SW480 (cell line): ENCODE measurements at regions not wholly inside any gene's neighbourhood (a gene's known extent, or its start where the extent isn't known, plus 50 kb on each side); places are given as distances from the start of the nearest gene placed in this dataset.
A peak's percentile ranks its signal among the peaks of the same experiment; 100 is the strongest.

ENCODE experiments used
- DNase-seq: peaks from one replicate; pipeline ENCODE4 v3.0.0-alpha.2; 2016; ENCODE audit warnings: low spot score

- no peak for DNase-seq
Measured at GRCh38 chr3:59446775-59447465, 397.1 kb upstream of the CFAP20DC start.

DNA sequence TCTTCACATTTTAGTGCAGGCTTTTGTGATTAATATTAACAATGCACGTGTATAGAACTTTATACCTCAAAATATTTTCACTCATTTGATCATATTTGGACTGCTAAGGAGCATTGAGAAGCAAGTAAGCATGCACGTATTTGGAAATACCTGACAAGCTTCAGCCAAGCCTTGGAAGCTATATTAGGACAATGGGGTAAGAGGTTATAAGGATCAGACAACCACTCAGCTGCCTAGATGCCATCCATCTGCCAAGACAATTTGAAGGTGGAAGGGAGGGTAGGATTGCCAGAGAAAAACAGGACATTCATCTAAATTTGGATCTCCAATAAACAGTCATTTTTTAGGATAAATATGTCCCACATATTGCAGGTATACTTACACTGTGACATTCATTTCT lies 394.9 kb upstream of the CFAP20DC start:
- DNase-seq, result no peak

DNA sequence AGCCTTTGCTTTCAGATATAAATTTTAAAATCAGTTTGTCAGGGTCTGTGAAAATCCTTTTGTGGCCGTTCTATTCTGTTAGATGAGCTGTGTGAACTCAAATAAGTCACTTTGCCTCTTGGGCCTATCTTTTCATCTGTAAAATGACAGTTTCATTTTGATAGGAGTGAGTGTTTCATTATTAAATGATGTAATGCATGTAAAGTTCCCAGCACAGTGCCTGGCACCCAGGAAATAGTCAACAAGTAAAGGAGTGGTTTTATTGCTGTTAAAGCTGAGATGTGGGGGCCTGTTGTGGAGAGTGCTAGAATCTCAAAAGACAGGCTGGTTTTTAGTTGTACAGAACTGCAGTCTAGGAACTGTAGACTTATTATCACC lies 394.5 kb upstream of the CFAP20DC start:
- DNase-seq, result no peak

- no peak for DNase-seq
Measured at GRCh38 chr3:59443618-59444293, 393.9 kb upstream of the CFAP20DC start.

GRCh38 chr3:59442046-59442445 lies 392.2 kb upstream of the CFAP20DC start:
- no peak for DNase-seq

GRCh38 chr3:59440285-59441028 lies 390.6 kb upstream of the CFAP20DC start:
- DNase-seq, result no peak

DNA sequence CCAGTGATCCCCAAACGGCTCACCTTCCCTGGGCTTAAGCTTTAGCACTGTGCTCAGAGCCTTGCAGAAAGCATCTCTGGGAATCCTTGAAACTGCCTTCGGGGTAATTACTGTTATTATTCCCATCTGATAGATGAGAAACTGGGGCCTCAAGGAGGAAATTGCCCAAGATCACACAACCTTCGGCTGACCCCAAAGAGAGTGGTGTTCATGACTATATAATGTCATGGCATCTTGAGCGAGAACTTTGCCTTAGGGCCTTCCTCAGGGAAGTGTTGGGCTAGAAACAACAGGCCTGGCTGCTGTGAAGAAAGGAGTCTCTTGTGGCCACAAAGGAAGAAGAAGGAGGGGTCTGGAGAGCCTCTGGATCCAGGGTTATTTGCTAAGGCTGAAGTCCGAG lies 388.7 kb upstream of the CFAP20DC start:
- no peak for DNase-seq

- no peak for DNase-seq
Measured at GRCh38 chr3:59436164-59436958, 386.5 kb upstream of the CFAP20DC start.

GRCh38 chr3:59433546-59433945 lies 383.7 kb upstream of the CFAP20DC start:
- no peak for DNase-seq

DNA sequence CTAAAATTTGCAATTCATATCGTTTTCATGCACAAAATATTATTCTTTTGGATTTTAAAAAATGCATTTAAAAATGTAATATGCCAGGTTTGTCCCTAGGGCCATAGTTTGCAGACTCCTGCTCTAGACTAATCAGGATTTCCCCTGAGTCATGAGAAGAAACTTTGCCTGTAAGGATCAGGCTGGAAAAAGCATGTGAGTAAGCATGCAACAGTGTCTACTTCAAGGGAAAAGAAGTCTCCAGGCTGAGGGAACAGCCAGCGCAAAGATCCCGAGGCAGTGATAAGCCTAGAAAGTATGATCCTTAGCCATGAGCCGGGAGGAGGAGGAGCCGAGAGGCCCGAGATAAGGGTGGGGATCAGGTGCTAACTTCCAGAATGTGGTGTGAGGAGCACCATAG lies 382.8 kb upstream of the CFAP20DC start:
- DNase-seq, result no peak

DNA sequence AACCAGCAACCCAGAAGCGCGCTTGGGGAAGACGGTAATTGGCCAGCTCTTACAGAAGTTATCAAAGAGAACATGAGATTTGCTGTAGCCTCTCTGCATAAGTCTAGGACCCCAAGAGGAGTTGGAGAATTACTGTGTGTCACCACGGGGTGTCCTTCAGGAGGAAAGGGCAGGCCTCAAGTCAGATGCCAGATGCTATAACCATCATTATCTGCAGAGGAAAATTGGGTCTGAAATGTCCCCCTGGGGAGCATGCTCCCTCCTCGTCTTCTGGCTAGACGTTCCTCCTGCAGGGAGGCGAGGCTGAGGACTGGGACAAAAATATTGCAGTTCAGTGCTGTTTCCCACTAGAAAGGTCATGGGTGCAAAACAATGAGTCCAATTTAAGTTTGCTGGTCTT lies 380.5 kb upstream of the CFAP20DC start:
- no peak for DNase-seq

DNA sequence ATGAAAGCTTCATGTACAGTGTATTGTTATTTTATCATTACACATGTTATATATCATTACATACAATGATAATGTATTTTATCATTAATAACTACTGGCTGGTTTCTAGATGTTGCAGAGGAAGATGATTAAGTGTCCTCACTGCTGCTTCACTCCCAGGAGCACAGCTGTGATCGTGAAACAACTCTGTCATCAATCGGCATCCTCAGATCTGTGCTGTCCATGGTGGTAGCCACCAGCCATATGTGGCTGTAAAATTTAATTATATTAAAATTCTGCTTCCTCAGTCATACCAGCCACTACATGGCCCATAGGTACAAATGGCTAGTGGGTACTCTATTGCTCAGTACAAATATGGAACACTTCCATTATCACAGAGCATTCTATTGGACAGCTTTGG lies 379.4 kb upstream of the CFAP20DC start:
- no peak for DNase-seq

GRCh38 chr3:59426821-59427565 lies 377.2 kb upstream of the CFAP20DC start:
- DNase-seq, result no peak

- no peak for DNase-seq
Measured at GRCh38 chr3:59425942-59426341, 376.1 kb upstream of the CFAP20DC start.

DNA sequence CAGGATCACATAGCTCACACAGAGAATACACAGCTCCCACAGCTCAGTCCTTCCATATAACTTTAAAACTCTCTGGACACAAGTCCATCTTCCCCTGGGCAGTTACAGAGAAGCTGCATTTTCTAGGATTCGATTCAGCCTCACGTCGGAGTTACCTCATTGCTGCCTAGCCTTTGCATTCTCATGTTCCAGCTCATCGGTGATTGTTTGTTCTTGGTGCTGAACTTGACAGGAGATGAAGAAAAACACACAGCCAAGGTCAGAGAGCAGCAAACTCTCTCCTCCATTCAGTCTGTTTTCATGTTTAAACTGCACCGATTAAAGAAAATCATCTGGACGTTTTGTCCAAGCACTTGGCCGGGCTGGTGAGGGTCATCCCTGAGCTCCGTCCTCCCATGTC lies 375.5 kb upstream of the CFAP20DC start:
- DNase-seq, result no peak

GRCh38 chr3:59424268-59425010 lies 374.6 kb upstream of the CFAP20DC start:
- peak; percentile 33 for DNase-seq

DNA sequence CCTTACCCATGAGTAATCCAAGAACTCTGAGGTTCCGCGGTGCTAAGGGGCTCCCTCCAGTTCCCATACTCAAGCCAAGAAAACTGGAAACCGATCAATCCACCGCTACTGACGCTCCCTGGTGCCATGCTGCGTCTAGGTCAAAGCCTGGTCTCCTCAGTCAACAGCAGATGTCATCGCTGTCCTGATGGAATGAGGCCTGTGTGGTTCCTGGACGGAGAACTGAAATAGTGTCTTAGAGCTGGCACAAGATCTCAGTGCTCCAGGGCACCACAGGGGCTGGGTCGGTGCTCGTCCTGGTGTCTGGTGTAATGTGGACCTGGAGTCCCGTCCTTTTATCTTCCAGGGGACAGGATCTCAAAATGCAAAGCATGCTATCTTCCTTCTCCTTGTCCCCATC lies 373.9 kb upstream of the CFAP20DC start:
- DNase-seq, result no peak

GRCh38 chr3:59422312-59422711 lies 372.5 kb upstream of the CFAP20DC start:
- DNase-seq, result peak; percentile 28

- DNase-seq, result no peak
Measured at GRCh38 chr3:59418836-59419235, 369.0 kb upstream of the CFAP20DC start.

- DNase-seq, result peak; percentile 18
Measured at GRCh38 chr3:59412516-59412915, 362.7 kb upstream of the CFAP20DC start.

DNA sequence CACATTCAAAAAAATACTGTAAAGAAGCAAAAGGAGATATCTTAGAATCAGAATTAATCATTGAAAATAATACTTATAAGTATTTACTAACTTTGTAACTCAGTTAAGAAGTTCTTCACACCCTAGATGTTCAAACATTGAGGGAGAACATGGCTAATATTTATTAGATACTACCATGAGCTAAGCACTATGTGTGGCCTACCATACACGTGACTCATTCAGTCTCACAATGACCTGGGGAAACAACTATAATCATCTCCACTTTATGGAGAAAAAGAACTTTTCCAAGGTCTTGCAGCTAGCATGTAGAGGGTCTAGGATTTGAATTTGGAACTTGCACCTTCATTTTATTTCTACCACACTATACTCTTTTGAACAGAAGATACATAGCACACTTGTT lies 361.9 kb upstream of the CFAP20DC start:
- no peak for DNase-seq
